Neural progenitor cell (in vitro differentiated cells): ENCODE measurements at regions not wholly inside any gene's neighbourhood (a gene's known extent, or its start where the extent isn't known, plus 50 kb on each side); places are given as distances from the start of the nearest gene placed in this dataset.

ENCODE experiments used
- DNase-seq: peaks from one replicate; pipeline ENCODE4 v3.0.0-alpha.2; 2016; ENCODE audit warnings: low spot score
- H2AFZ ChIP-seq: fragments of 200-600 bp; sonication (generic); replicated peaks from 2 replicates; pipeline ENCODE4 v1.6.1; 2016; ENCODE audit warnings: antibody characterized with exemption
- H3F3A ChIP-seq: fragments of 200-600 bp; sonication (generic); 2 replicates; pipeline ENCODE4 v1.6.1; 2016; ENCODE audit warnings: antibody characterized with exemption, low read depth
- H3K27ac ChIP-seq: fragments of 200-600 bp; sonication (generic); 2 replicates; pipeline ENCODE4 v1.5.1; 2016; ENCODE audit warnings: mild to moderate bottlenecking
- H3K27me3 ChIP-seq: fragments of 200-600 bp; sonication (generic); 2 replicates; pipeline ENCODE4 v1.6.1; 2016; ENCODE audit warnings: mild to moderate bottlenecking, moderate library complexity
- H3K36me3 ChIP-seq: fragments of 200-600 bp; sonication (generic); 2 replicates; pipeline ENCODE4 v1.5.1; 2016
- H3K4me1 ChIP-seq: fragments of 200-600 bp; sonication (generic); 2 replicates; pipeline ENCODE4 v1.6.1; 2016; ENCODE audit warnings: mixed run types
- H3K4me2 ChIP-seq: fragments of 200-600 bp; sonication (generic); 2 replicates; pipeline ENCODE4 v1.6.1; 2016
- H3K4me3 ChIP-seq: fragments of 200-600 bp; sonication (generic); 2 replicates; pipeline ENCODE4 v1.5.1; 2016
- H3K79me2 ChIP-seq: fragments of 200-600 bp; sonication (generic); 2 replicates; pipeline ENCODE4 v1.6.1; 2016; ENCODE audit warnings: low read depth
- H3K9ac ChIP-seq: fragments of 200-600 bp; sonication (generic); 2 replicates; pipeline ENCODE4 v1.6.1; 2016
- H3K9me3 ChIP-seq: fragments of 200-600 bp; sonication (generic); 2 replicates; pipeline ENCODE4 v1.5.1; 2016; ENCODE audit warnings: low read depth
- H4K20me1 ChIP-seq: fragments of 200-600 bp; sonication (generic); 2 replicates; pipeline ENCODE4 v1.6.1; 2016; ENCODE audit warnings: low read depth
- H3K27ac Mint-ChIP-seq: 3 replicates; pipeline ENCODE4 v1.8.0; 2021; ENCODE audit warnings: mixed read lengths
- H3K27me3 Mint-ChIP-seq: 2 replicates; pipeline ENCODE4 v1.8.0; 2022; ENCODE audit warnings: low read depth, mild to moderate bottlenecking, inconsistent platforms, moderate library complexity, mixed read lengths; ENCODE audit not compliant: insufficient read depth
- H3K36me3 Mint-ChIP-seq: 3 replicates; pipeline ENCODE4 v1.8.0; 2021; ENCODE audit warnings: mixed read lengths
- H3K4me1 Mint-ChIP-seq: 3 replicates; pipeline ENCODE4 v1.8.0; 2021; ENCODE audit warnings: mixed read lengths
- H3K4me3 Mint-ChIP-seq: 3 replicates; pipeline ENCODE4 v1.8.0; 2021; ENCODE audit warnings: mild to moderate bottlenecking, moderate library complexity, mixed read lengths
- H3K9me3 Mint-ChIP-seq: 3 replicates; pipeline ENCODE4 v1.8.0; 2020; ENCODE audit warnings: mixed read lengths
- CTCF ChIP-seq: fragments of 200-600 bp; sonication (generic); IDR thresholded peaks from 2 replicates; pipeline ENCODE4 v1.5.1; 2017; ENCODE audit warnings: antibody characterized with exemption, mild to moderate bottlenecking
- EZH2 ChIP-seq: fragments of 200-600 bp; sonication (generic); IDR thresholded peaks from 2 replicates; pipeline ENCODE4 v1.6.1; 2017; ENCODE audit warnings: antibody characterized with exemption, mild to moderate bottlenecking, moderate library complexity
- EZH2phosphoT487 ChIP-seq: fragments of 200-600 bp; sonication (generic); IDR thresholded peaks from 2 replicates; pipeline ENCODE4 v1.6.1; 2017; ENCODE audit warnings: antibody characterized with exemption

GRCh38 chr5:135212361-135213026 lies 178.5 kb upstream of the PITX1 start:
- H3K9me3 Mint-ChIP-seq = no peaks in the 10 kb centered on the region
- Histone ChIP-seq H3K27me3 (no peaks in the 10 kb centered on the region), H3K9me3 (no peaks in the 10 kb centered on the region), H3K4me1 (peaks cover 11% of the 10 kb centered on the region), H3K79me2 (no peaks in the 10 kb centered on the region), H3K9ac (no peak overlapping the region), H3K36me3 (no peaks in the 10 kb centered on the region), H2AFZ (no peak overlapping the region), H3K4me3 (no peak overlapping the region), H3K27ac (no peak overlapping the region), H3K4me2 (no peak overlapping the region), H3F3A (peaks cover 11% of the 10 kb centered on the region), H4K20me1 (no peaks in the 10 kb centered on the region)
- no peak for DNase-seq
- no peak overlapping the region for H3K27ac Mint-ChIP-seq
- H3K4me3 Mint-ChIP-seq = no peak overlapping the region
- TF ChIP-seq CTCF = no peak
- no peak for TF ChIP-seq EZH2phosphoT487
- no peak for TF ChIP-seq EZH2
- H3K36me3 Mint-ChIP-seq = no peaks in the 10 kb centered on the region
- peaks cover 10% of the 10 kb centered on the region for H3K27me3 Mint-ChIP-seq
- H3K4me1 Mint-ChIP-seq = peaks cover 28% of the 10 kb centered on the region

GRCh38 chr5:135211791-135212190 lies 177.8 kb upstream of the PITX1 start:
- Mint-ChIP-seq H3K27me3 (peaks cover 9% of the 10 kb centered on the region), H3K4me3 (no peak overlapping the region), H3K4me1 (peaks cover 25% of the 10 kb centered on the region), H3K36me3 (no peaks in the 10 kb centered on the region), H3K9me3 (no peaks in the 10 kb centered on the region), H3K27ac (no peak overlapping the region)
- Histone ChIP-seq H3K4me3 (no peak overlapping the region), H2AFZ (no peak overlapping the region), H3F3A (peaks cover 4% of the 10 kb centered on the region), H3K27me3 (no peaks in the 10 kb centered on the region), H4K20me1 (no peaks in the 10 kb centered on the region), H3K4me1 (peaks cover 4% of the 10 kb centered on the region), H3K79me2 (no peaks in the 10 kb centered on the region), H3K36me3 (no peaks in the 10 kb centered on the region), H3K27ac (no peak overlapping the region), H3K4me2 (no peak overlapping the region), H3K9ac (no peak overlapping the region), H3K9me3 (no peaks in the 10 kb centered on the region)
- TF ChIP-seq EZH2 = no peak
- no peak for TF ChIP-seq EZH2phosphoT487
- no peak for TF ChIP-seq CTCF
- DNase-seq = no peak

- no peak overlapping the region for H3K4me3 ChIP-seq
- H3K4me1 ChIP-seq = no peaks in the 10 kb centered on the region
- no peak overlapping the region for H3K9ac ChIP-seq
- Mint-ChIP-seq H3K27me3 (peaks cover 9% of the 10 kb centered on the region), H3K4me3 (no peak overlapping the region), H3K27ac (no peak overlapping the region), H3K36me3 (no peaks in the 10 kb centered on the region), H3K9me3 (no peaks in the 10 kb centered on the region), H3K4me1 (peaks cover 23% of the 10 kb centered on the region)
- no peak overlapping the region for H2AFZ ChIP-seq
- no peaks in the 10 kb centered on the region for H3K36me3 ChIP-seq
- no peak for TF ChIP-seq EZH2
- TF ChIP-seq EZH2phosphoT487 = no peak
- TF ChIP-seq CTCF = no peak
- no peaks in the 10 kb centered on the region for H4K20me1 ChIP-seq
- no peaks in the 10 kb centered on the region for H3K79me2 ChIP-seq
- DNase-seq = no peak
- no peak overlapping the region for H3K4me2 ChIP-seq
- no peaks in the 10 kb centered on the region for H3F3A ChIP-seq
- no peaks in the 10 kb centered on the region for H3K9me3 ChIP-seq
- H3K27ac ChIP-seq = no peak overlapping the region
- H3K27me3 ChIP-seq = no peaks in the 10 kb centered on the region
Measured at GRCh38 chr5:135211083-135211790, 177.2 kb upstream of the PITX1 start.
